ENCODE measurements at regions not wholly inside any gene's neighbourhood (a gene's known extent, or its start where the extent isn't known, plus 50 kb on each side); places are given as distances from the start of the nearest gene placed in this dataset.

GRCh38 chr5:25334350-25334749 is 689.6 kb upstream of the CDH10 start:
- H3K27ac ChIP-seq (replicated peaks) = no peak overlapping the region
- DNase-seq (ENCODE audit: low read depth in 1 of 2, low spot score in 1 of 2) = no peak
- no peak overlapping the region for H3K4me3 ChIP-seq (replicated peaks; ENCODE audit: insufficient read depth, low read length)
- H3K27me3 ChIP-seq (ENCODE audit: insufficient read depth, poor library complexity, severe bottlenecking) = no peaks in the 10 kb centered on the region
- TF ChIP-seq POLR2AphosphoS5 (IDR thresholded peaks at IDR 0.05; ENCODE audit: low read depth) (no peak), SPI1 (IDR thresholded peaks at IDR 0.05; ENCODE audit: borderline replicate concordance, low read depth) (no peak), CTCF (IDR thresholded peaks at IDR 0.05; ENCODE audit: insufficient read depth, low read length) (no peak), GABPA (IDR thresholded peaks at IDR 0.05; ENCODE audit: low read depth) (no peak), REST (IDR thresholded peaks at IDR 0.05; ENCODE audit: insufficient replicate concordance, low read depth) (no peak)

GRCh38 chr5:25330721-25331120 is 685.9 kb upstream of the CDH10 start:
- no peaks in the 10 kb centered on the region for H3K27me3 ChIP-seq (ENCODE audit: insufficient read depth, poor library complexity, severe bottlenecking)
- no peak overlapping the region for H3K4me3 ChIP-seq (replicated peaks; ENCODE audit: insufficient read depth, low read length)
- H3K27ac ChIP-seq (replicated peaks) = no peak overlapping the region
- DNase-seq (ENCODE audit: low read depth in 1 of 2, low spot score in 1 of 2) = no peak
- no peak for TF ChIP-seq CTCF (IDR thresholded peaks at IDR 0.05; ENCODE audit: insufficient read depth, low read length)
- no peak for TF ChIP-seq SPI1 (IDR thresholded peaks at IDR 0.05; ENCODE audit: borderline replicate concordance, low read depth)
- no peak for TF ChIP-seq POLR2AphosphoS5 (IDR thresholded peaks at IDR 0.05; ENCODE audit: low read depth)
- no peak for TF ChIP-seq REST (IDR thresholded peaks at IDR 0.05; ENCODE audit: insufficient replicate concordance, low read depth)
- no peak for TF ChIP-seq GABPA (IDR thresholded peaks at IDR 0.05; ENCODE audit: low read depth)

GRCh38 chr5:25327172-25327571 is 682.4 kb upstream of the CDH10 start:
- TF ChIP-seq REST (IDR thresholded peaks at IDR 0.05; ENCODE audit: insufficient replicate concordance, low read depth) = no peak
- Histone ChIP-seq H3K27me3 (ENCODE audit: insufficient read depth, poor library complexity, severe bottlenecking) (no peaks in the 10 kb centered on the region), H3K27ac (replicated peaks) (no peak overlapping the region), H3K4me3 (replicated peaks; ENCODE audit: insufficient read depth, low read length) (no peak overlapping the region)
- no peak for DNase-seq (ENCODE audit: low read depth in 1 of 2, low spot score in 1 of 2)

- DNase-seq (ENCODE audit: low read depth in 1 of 2, low spot score in 1 of 2) = no peak
- no peak for TF ChIP-seq POLR2AphosphoS5 (IDR thresholded peaks at IDR 0.05; ENCODE audit: low read depth)
- no peak for TF ChIP-seq GABPA (IDR thresholded peaks at IDR 0.05; ENCODE audit: low read depth)
- TF ChIP-seq REST (IDR thresholded peaks at IDR 0.05; ENCODE audit: insufficient replicate concordance, low read depth) = no peak
- no peak for TF ChIP-seq CTCF (IDR thresholded peaks at IDR 0.05; ENCODE audit: insufficient read depth, low read length)
- TF ChIP-seq SPI1 (IDR thresholded peaks at IDR 0.05; ENCODE audit: borderline replicate concordance, low read depth) = no peak
- Histone ChIP-seq H3K27ac (replicated peaks) (no peak overlapping the region), H3K27me3 (ENCODE audit: insufficient read depth, poor library complexity, severe bottlenecking) (no peaks in the 10 kb centered on the region), H3K4me3 (replicated peaks; ENCODE audit: insufficient read depth, low read length) (no peak overlapping the region)
These were observed 657.1 kb upstream of the CDH10 start for GRCh38 chr5:25301836-25302235.

Measured in HL-60 (cell line).